Stimulated activated CD8-positive, alpha-beta memory T cell treated with anti-CD3 and anti-CD28 coated beads, Interleukin-12 subunit alpha, Interleukin-12 subunit beta, amount 100 ng/mL, for 1 hour (primary cell): ENCODE measurements at regions not wholly inside any gene's neighbourhood (a gene's known extent, or its start where the extent isn't known, plus 50 kb on each side); places are given as distances from the start of the nearest gene placed in this dataset.
"Not testable (repeated sequence)": the region's sequence is repeated elsewhere in the genome, so short reads cannot be mapped to it uniquely, and the experiment has no call there.

Experiments used
- DNase-seq: peaks from one replicate; pipeline ENCODE4 v3.0.0-alpha.2; 2020; ENCODE audit warnings: low read depth

- no peak for DNase-seq
These were observed 546.5 kb upstream of the SMIM31 start for GRCh38 chr4:164207460-164207859.

GRCh38 chr4:164210377-164210776 lies 543.6 kb upstream of the SMIM31 start:
- no peak for DNase-seq

GRCh38 chr4:164212134-164212533 lies 541.8 kb upstream of the SMIM31 start:
- no peak for DNase-seq

GRCh38 chr4:164212714-164213113 lies 541.2 kb upstream of the SMIM31 start:
- DNase-seq: no peak

- DNase-seq: no peak
These were observed 538.7 kb upstream of the SMIM31 start for GRCh38 chr4:164215113-164215741.

GRCh38 chr4:164221631-164222030 lies 532.3 kb upstream of the SMIM31 start:
- DNase-seq: no peak

- DNase-seq: no peak
These were observed 529.1 kb upstream of the SMIM31 start for GRCh38 chr4:164224871-164225270.

- no peak for DNase-seq
These were observed 524.7 kb upstream of the SMIM31 start for GRCh38 chr4:164229255-164229654.

- no peak for DNase-seq
These were observed 514.5 kb upstream of the SMIM31 start for GRCh38 chr4:164239433-164239832.

GRCh38 chr4:164239976-164240375 lies 514.0 kb upstream of the SMIM31 start:
- no peak for DNase-seq

GRCh38 chr4:164251257-164251656 lies 502.7 kb upstream of the SMIM31 start:
- no peak for DNase-seq

GRCh38 chr4:164252286-164252685 lies 501.6 kb upstream of the SMIM31 start:
- DNase-seq: no peak

- DNase-seq: no peak
These were observed 492.1 kb upstream of the SMIM31 start for GRCh38 chr4:164261831-164262230.

- not testable (repeated sequence) for DNase-seq
These were observed 491.4 kb upstream of the SMIM31 start for GRCh38 chr4:164262508-164262907.

GRCh38 chr4:164277414-164277813 lies 476.5 kb upstream of the SMIM31 start:
- not testable (repeated sequence) for DNase-seq

GRCh38 chr4:164287173-164287572 lies 466.8 kb upstream of the SMIM31 start:
- no peak for DNase-seq

- no peak for DNase-seq
These were observed 465.4 kb upstream of the SMIM31 start for GRCh38 chr4:164288578-164288977.

- no peak for DNase-seq
These were observed 460.7 kb upstream of the SMIM31 start for GRCh38 chr4:164293203-164293602.

- DNase-seq: no peak
These were observed 460.2 kb upstream of the SMIM31 start for GRCh38 chr4:164293743-164294142.

GRCh38 chr4:164301430-164301829 lies 452.5 kb upstream of the SMIM31 start:
- no peak for DNase-seq

- no peak for DNase-seq
These were observed 449.8 kb upstream of the SMIM31 start for GRCh38 chr4:164304101-164304639.

GRCh38 chr4:164304861-164305260 lies 449.1 kb upstream of the SMIM31 start:
- no peak for DNase-seq

GRCh38 chr4:164307262-164307661 lies 446.7 kb upstream of the SMIM31 start:
- DNase-seq: no peak

GRCh38 chr4:164312671-164313070 lies 441.3 kb upstream of the SMIM31 start:
- no peak for DNase-seq
